WERI-Rb-1 (cell line): ENCODE measurements at regions not wholly inside any gene's neighbourhood (a gene's known extent, or its start where the extent isn't known, plus 50 kb on each side); places are given as distances from the start of the nearest gene placed in this dataset.

ENCODE experiments used
- DNase-seq: peaks from one replicate; pipeline ENCODE4 v3.0.0-alpha.2; 2020
- H3K27ac ChIP-seq: fragments of 250-450 bp; sonication (Bioruptor Pico); 2 replicates; pipeline ENCODE4 v1.5.1; 2020; ENCODE audit warnings: mild to moderate bottlenecking, moderate library complexity
- H3K27me3 ChIP-seq: fragments of 250-450 bp; sonication (Bioruptor Pico); 2 replicates; pipeline ENCODE4 v1.5.1; 2021; ENCODE audit warnings: mild to moderate bottlenecking, low read depth, moderate library complexity; ENCODE audit not compliant: insufficient read depth, severe bottlenecking
- H3K36me3 ChIP-seq: fragments of 250-450 bp; sonication (Bioruptor Pico); 2 replicates; pipeline ENCODE4 v1.5.1; 2020; ENCODE audit warnings: mild to moderate bottlenecking, moderate library complexity
- H3K4me3 ChIP-seq: 2 replicates; pipeline ENCODE4 v1.5.1; 2011; ENCODE audit warnings: low read depth, mild to moderate bottlenecking, control low read depth, low read length
- H3K9me3 ChIP-seq: fragments of 250-450 bp; sonication (Bioruptor Pico); 2 replicates; pipeline ENCODE4 v1.5.1; 2021; ENCODE audit warnings: mild to moderate bottlenecking, moderate library complexity; ENCODE audit not compliant: severe bottlenecking
- CTCF ChIP-seq: IDR thresholded peaks from 2 replicates; pipeline ENCODE4 v1.5.1; 2011; ENCODE audit warnings: low read depth, mild to moderate bottlenecking, control low read depth, inconsistent platforms, low read length

GRCh38 chr9:135341612-135342169 is 137.9 kb upstream of the PPP1R26 start:
- H3K27ac ChIP-seq, result no peak overlapping the region
- no peaks in the 10 kb centered on the region for H3K9me3 ChIP-seq
- no peaks in the 10 kb centered on the region for H3K36me3 ChIP-seq
- no peak overlapping the region for H3K4me3 ChIP-seq
- DNase-seq, result no peak
- no peaks in the 10 kb centered on the region for H3K27me3 ChIP-seq
- TF ChIP-seq CTCF, result no peak

- Histone ChIP-seq H3K4me3 (no peak overlapping the region), H3K36me3 (no peaks in the 10 kb centered on the region), H3K27ac (no peak overlapping the region), H3K9me3 (no peaks in the 10 kb centered on the region), H3K27me3 (no peaks in the 10 kb centered on the region)
- TF ChIP-seq CTCF, result no peak
- DNase-seq, result no peak
Measured at GRCh38 chr9:135342206-135343130, 137.1 kb upstream of the PPP1R26 start.

- Histone ChIP-seq H3K9me3 (no peaks in the 10 kb centered on the region), H3K36me3 (no peaks in the 10 kb centered on the region), H3K27me3 (no peaks in the 10 kb centered on the region), H3K4me3 (no peak overlapping the region), H3K27ac (no peak overlapping the region)
- no peak for TF ChIP-seq CTCF
- no peak for DNase-seq
Measured at GRCh38 chr9:135343136-135343535, 136.4 kb upstream of the PPP1R26 start.

GRCh38 chr9:135343837-135344522 is 135.6 kb upstream of the PPP1R26 start:
- Histone ChIP-seq H3K27ac (no peak overlapping the region), H3K27me3 (no peaks in the 10 kb centered on the region), H3K9me3 (no peaks in the 10 kb centered on the region), H3K4me3 (peak overlapping the region; percentile 10; the same call in 1 of the 2 replicates), H3K36me3 (no peaks in the 10 kb centered on the region)
- DNase-seq, result peak; percentile 82
- peak; percentile 96 for TF ChIP-seq CTCF

GRCh38 chr9:135344523-135344901 is 135.1 kb upstream of the PPP1R26 start:
- Histone ChIP-seq H3K27me3 (no peaks in the 10 kb centered on the region), H3K36me3 (no peaks in the 10 kb centered on the region), H3K9me3 (no peaks in the 10 kb centered on the region), H3K27ac (no peak overlapping the region), H3K4me3 (peak overlapping the region; percentile 10; the same call in 1 of the 2 replicates)
- peak; percentile 42 for DNase-seq
- peak; percentile 43 for TF ChIP-seq CTCF
